HG02798 (cell line): ENCODE measurements at regions not wholly inside any gene's neighbourhood (a gene's known extent, or its start where the extent isn't known, plus 50 kb on each side); places are given as distances from the start of the nearest gene placed in this dataset.

Source experiments
- ATAC-seq: cut with Tn5 transposase; IDR thresholded peaks from one replicate; pipeline ENCODE4 v1.9.1; 2021; ENCODE audit warnings: mild to moderate bottlenecking; ENCODE audit not compliant: unreplicated experiment, poor library complexity

- ATAC-seq = no peak
Measured at GRCh38 chr4:19735012-19735411, 516.7 kb upstream of the SLIT2 start.

GRCh38 chr4:19729886-19730651, 521.6 kb upstream of the SLIT2 start:
- ATAC-seq = no peak

GRCh38 chr4:19728773-19729172, 522.9 kb upstream of the SLIT2 start:
- ATAC-seq = no peak

DNA sequence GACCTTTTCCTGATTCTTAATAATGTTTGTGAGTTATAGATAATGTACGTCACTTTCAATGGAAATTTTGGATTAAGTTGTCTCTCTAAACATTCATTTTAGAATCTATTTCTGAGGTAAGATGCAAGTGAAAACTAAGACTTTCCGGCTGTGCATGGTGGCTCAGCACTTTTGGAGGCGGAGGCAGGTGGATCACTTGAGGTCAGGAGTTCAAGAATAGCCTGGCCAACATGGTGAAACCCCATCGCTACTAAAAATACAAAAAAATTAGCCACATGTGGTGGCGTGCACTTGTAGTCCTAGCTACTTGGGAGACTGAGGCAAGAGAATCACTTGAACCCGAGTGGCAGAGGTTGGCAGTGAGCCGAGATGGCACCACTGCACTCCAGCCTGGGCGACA, 524.6 kb upstream of the SLIT2 start:
- ATAC-seq = no peak

- no peak for ATAC-seq
Measured at GRCh38 chr4:19725130-19725529, 526.6 kb upstream of the SLIT2 start.

DNA sequence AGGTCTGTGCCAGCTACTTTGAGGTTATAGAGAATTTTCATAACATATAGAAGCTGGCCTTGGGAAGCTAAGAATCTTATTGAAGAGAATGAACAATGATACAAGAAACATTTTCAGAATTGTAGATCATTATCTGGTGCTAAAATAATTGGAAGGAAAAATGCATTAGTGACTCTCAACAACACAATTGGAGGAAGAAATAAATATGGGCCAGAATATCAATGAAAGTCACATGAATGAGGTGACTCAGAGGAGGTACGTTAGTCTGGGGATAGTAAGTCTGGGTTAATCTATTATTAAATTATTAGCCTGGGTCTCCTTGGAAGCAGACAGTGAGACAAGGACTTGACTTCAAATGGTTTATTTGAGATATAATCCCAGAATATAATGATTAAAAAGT, 529.3 kb upstream of the SLIT2 start:
- ATAC-seq = no peak

GRCh38 chr4:19721587-19721986, 530.1 kb upstream of the SLIT2 start:
- ATAC-seq = no peak

GRCh38 chr4:19720610-19721009, 531.1 kb upstream of the SLIT2 start:
- no peak for ATAC-seq

DNA sequence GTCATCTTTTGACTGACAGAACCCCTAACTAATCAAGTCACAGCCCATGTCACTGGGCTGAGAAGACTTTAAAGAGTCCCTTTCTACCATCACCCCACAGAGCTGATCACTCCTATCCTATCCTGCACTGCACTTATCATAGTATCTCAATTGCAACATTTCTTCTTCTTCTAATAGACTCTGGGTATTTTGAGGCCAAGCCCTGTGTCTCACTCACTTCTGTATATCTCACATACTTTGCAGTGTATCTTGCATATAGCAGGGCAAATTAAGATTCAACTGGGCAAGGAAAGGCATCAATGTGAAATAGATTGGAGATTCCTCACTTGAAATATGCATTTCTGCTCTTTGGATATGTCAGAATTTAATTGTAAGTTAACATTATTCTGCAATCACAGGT, 531.5 kb upstream of the SLIT2 start:
- ATAC-seq = no peak

- no peak for ATAC-seq
Measured at GRCh38 chr4:19711871-19712270, 539.8 kb upstream of the SLIT2 start.

- ATAC-seq = no peak
Measured at GRCh38 chr4:19707876-19708275, 543.8 kb upstream of the SLIT2 start.

- ATAC-seq = no peak
Measured at GRCh38 chr4:19703391-19703790, 548.3 kb upstream of the SLIT2 start.

GRCh38 chr4:19700992-19701391, 550.7 kb upstream of the SLIT2 start:
- ATAC-seq = no peak

- no peak for ATAC-seq
Measured at GRCh38 chr4:19698961-19699360, 552.7 kb upstream of the SLIT2 start.

- ATAC-seq = no peak
Measured at GRCh38 chr4:19694812-19695211, 556.9 kb upstream of the SLIT2 start.

- no peak for ATAC-seq
Measured at GRCh38 chr4:19693936-19694570, 557.7 kb upstream of the SLIT2 start.

DNA sequence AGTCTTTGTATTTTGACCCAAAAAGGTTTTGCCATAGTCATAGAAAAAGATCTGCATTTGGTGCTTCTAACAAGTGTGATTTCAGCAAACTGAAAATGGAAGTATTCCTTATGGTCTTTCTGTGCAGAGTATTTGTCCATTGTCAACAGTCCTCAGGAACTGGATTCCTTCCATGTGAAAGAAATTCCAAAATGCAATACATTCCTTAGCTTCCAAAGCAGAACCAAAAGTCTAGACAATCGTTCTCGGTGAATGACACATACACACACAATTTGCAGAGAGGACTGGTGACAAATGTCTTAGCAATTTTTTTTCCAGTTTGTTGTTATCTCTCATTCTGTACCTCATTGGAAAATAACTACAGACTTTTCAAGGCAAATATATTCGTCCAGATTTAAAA, 562.2 kb upstream of the SLIT2 start:
- ATAC-seq = no peak

DNA sequence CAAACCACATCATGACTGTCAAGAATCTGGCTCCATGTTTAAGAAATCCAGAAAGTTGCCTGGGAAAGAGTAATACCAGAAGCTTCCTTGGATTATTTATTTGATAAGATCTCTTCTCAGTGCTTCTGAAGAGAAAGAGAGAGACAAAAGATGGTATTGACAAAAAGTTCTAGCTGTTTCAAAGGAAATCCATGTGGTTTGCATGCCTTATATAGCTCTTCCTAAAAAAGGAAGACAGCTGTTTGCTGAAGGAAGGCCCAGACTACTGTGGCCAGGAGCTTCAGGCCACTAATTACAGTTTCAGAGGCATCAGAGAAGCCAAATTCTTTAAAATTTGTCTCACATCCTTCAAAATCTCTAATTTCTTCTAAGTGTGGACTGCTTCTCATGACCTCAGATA, 565.2 kb upstream of the SLIT2 start:
- no peak for ATAC-seq

- ATAC-seq = no peak
Measured at GRCh38 chr4:19684084-19684483, 567.6 kb upstream of the SLIT2 start.

DNA sequence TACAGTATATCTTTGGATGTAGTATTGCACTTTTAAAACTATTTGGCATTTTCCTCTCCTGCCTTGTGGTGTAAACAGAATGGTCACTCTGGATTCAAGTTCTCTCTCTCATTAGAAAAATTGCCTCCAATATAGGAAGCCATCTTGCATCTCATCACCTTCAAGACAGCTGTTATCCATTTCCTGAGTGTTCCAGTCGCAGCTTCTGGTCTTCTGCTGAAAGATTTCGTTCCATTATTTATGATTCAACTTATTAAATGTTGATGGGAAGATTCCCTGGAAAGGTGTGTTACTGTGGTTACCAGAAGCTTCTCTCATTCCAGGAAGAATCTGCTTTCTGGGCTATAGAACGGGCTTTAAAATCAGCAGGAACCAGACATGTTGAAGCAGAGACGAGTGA, 568.3 kb upstream of the SLIT2 start:
- no peak for ATAC-seq

GRCh38 chr4:19677211-19677610, 574.5 kb upstream of the SLIT2 start:
- no peak for ATAC-seq

GRCh38 chr4:19675172-19675811, 576.4 kb upstream of the SLIT2 start:
- no peak for ATAC-seq
